ENCODE measurements at regions not wholly inside any gene's neighbourhood (a gene's known extent, or its start where the extent isn't known, plus 50 kb on each side); places are given as distances from the start of the nearest gene placed in this dataset.

GRCh38 chr9:2319421-2319820 is 302.2 kb upstream of the VLDLR start:
- H3K4me1 ChIP-seq (ENCODE audit: control insufficient read depth, insufficient read depth, low read length), result no peaks in the 10 kb centered on the region
- H3K27ac ChIP-seq (ENCODE audit: low read length), result no peak overlapping the region
- ChIA-PET CTCF (no interaction called here), POLR2A (no interaction called here)
- no peaks in the 10 kb centered on the region for H3K9me3 ChIP-seq (ENCODE audit: control insufficient read depth, insufficient read depth, low read depth, low read length)
- no peak for DNase-seq (ENCODE audit: low read depth, low spot score)
- no peak overlapping the region for H3K4me3 ChIP-seq (ENCODE audit: low read depth in 2 of 2, low read length in 2 of 2)
- TF ChIP-seq SIN3A (IDR thresholded peaks at IDR 0.05; ENCODE audit: borderline replicate concordance, insufficient read depth, low read depth, low read length), result no peak
- TF ChIP-seq POLR2AphosphoS5 (IDR thresholded peaks at IDR 0.05; ENCODE audit: low read depth, low read length), result no peak
- no peak for TF ChIP-seq REST (IDR thresholded peaks at IDR 0.05; ENCODE audit: insufficient read depth in 1 of 2, low read depth in 2 of 2, low read length in 1 of 2)
- no peak for TF ChIP-seq CTCF (IDR thresholded peaks at IDR 0.05)
- no peak for TF ChIP-seq TCF7L2 (IDR thresholded peaks at IDR 0.05; ENCODE audit: low read depth, low read length)
- H3K36me3 ChIP-seq (ENCODE audit: control insufficient read depth, insufficient read depth, low read length), result no peaks in the 10 kb centered on the region
- BruUV-seq (replicated peaks), result no TSS peak
- no peak for ATAC-seq
- in situ Hi-C loops (cut with HindIII; ENCODE audit: low pct_unique_long_range_greater_than_20kb, low sequenced_read_pairs), result no loop called here
- no peaks in the 10 kb centered on the region for H3K27me3 ChIP-seq (ENCODE audit: control insufficient read depth, insufficient read depth, low read length)
- intact Hi-C loops (cut with micrococcal nuclease; ENCODE audit: unreplicated experiment), result no loop called here

GRCh38 chr9:2320114-2320513 is 301.5 kb upstream of the VLDLR start:
- in situ Hi-C loops (cut with HindIII; ENCODE audit: low pct_unique_long_range_greater_than_20kb, low sequenced_read_pairs), result no loop called here
- H3K9me3 ChIP-seq (ENCODE audit: control insufficient read depth, insufficient read depth, low read depth, low read length), result no peaks in the 10 kb centered on the region
- POLR2A ChIA-PET, result no interaction called here

More at GRCh38 chr9:2320114-2320513, 301.5 kb upstream of the VLDLR start:
- no peak for TF ChIP-seq POLR2AphosphoS5 (IDR thresholded peaks at IDR 0.05; ENCODE audit: low read depth, low read length)
- no peak for TF ChIP-seq SIN3A (IDR thresholded peaks at IDR 0.05; ENCODE audit: borderline replicate concordance, insufficient read depth, low read depth, low read length)
- no peak for TF ChIP-seq TCF7L2 (IDR thresholded peaks at IDR 0.05; ENCODE audit: low read depth, low read length)
- TF ChIP-seq CTCF (IDR thresholded peaks at IDR 0.05), result no peak
- TF ChIP-seq REST (IDR thresholded peaks at IDR 0.05; ENCODE audit: insufficient read depth in 1 of 2, low read depth in 2 of 2, low read length in 1 of 2), result no peak
- Histone ChIP-seq H3K4me3 (ENCODE audit: low read depth in 2 of 2, low read length in 2 of 2) (no peak overlapping the region), H3K27ac (ENCODE audit: low read length) (no peak overlapping the region), H3K4me1 (ENCODE audit: control insufficient read depth, insufficient read depth, low read length) (no peaks in the 10 kb centered on the region), H3K27me3 (ENCODE audit: control insufficient read depth, insufficient read depth, low read length) (no peaks in the 10 kb centered on the region), H3K36me3 (ENCODE audit: control insufficient read depth, insufficient read depth, low read length) (no peaks in the 10 kb centered on the region)
- CTCF ChIA-PET, result no interaction called here
- DNase-seq (ENCODE audit: low read depth, low spot score) (no peak), ATAC-seq (no peak)
- no TSS peak for BruUV-seq (replicated peaks)
- intact Hi-C loops (cut with micrococcal nuclease; ENCODE audit: unreplicated experiment), result no loop called here

All from Panc1 (cell line).